ENCODE measurements at regions not wholly inside any gene's neighbourhood (a gene's known extent, or its start where the extent isn't known, plus 50 kb on each side); places are given as distances from the start of the nearest gene placed in this dataset.

- DNase-seq (ENCODE audit: low read depth in 1 of 2, low spot score in 1 of 2): peak in 1 of 2 donors; percentile 37
- no peak overlapping the region for H3K4me3 ChIP-seq
- H3K4me1 ChIP-seq (ENCODE audit: low read depth): peaks cover 7% of the 10 kb centered on the region
- TF ChIP-seq CTCF (IDR thresholded peaks at IDR 0.05; ENCODE audit: low read depth, low read length): no peak
- H3K36me3 ChIP-seq: no peaks in the 10 kb centered on the region
- no peaks in the 10 kb centered on the region for H3K9me3 ChIP-seq (ENCODE audit: low read depth)
- no peaks in the 10 kb centered on the region for H3K27me3 ChIP-seq
- H3K27ac ChIP-seq: no peak overlapping the region
Measured at GRCh38 chr5:17154211-17154996, 63.0 kb upstream of the BASP1 start.

- no peak overlapping the region for H3K27ac ChIP-seq
- peaks cover 7% of the 10 kb centered on the region for H3K4me1 ChIP-seq (ENCODE audit: low read depth)
- no peak for DNase-seq (ENCODE audit: low read depth in 1 of 2, low spot score in 1 of 2)
- no peak overlapping the region for H3K4me3 ChIP-seq
- no peaks in the 10 kb centered on the region for H3K27me3 ChIP-seq
- H3K36me3 ChIP-seq: no peaks in the 10 kb centered on the region
- TF ChIP-seq CTCF (IDR thresholded peaks at IDR 0.05; ENCODE audit: low read depth, low read length): no peak
- H3K9me3 ChIP-seq (ENCODE audit: low read depth): no peaks in the 10 kb centered on the region
Measured at GRCh38 chr5:17156463-17156862, 61.0 kb upstream of the BASP1 start.

- H3K36me3 ChIP-seq: no peaks in the 10 kb centered on the region
- no peak overlapping the region for H3K27ac ChIP-seq
- H3K4me1 ChIP-seq (ENCODE audit: low read depth): peaks cover 7% of the 10 kb centered on the region
- no peak overlapping the region for H3K4me3 ChIP-seq
- no peaks in the 10 kb centered on the region for H3K9me3 ChIP-seq (ENCODE audit: low read depth)
- no peaks in the 10 kb centered on the region for H3K27me3 ChIP-seq
- no peak for TF ChIP-seq CTCF (IDR thresholded peaks at IDR 0.05; ENCODE audit: low read depth, low read length)
- no peak for DNase-seq (ENCODE audit: low read depth in 1 of 2, low spot score in 1 of 2)
Measured at GRCh38 chr5:17157294-17157693, 60.1 kb upstream of the BASP1 start.

GRCh38 chr5:17157916-17158529 is 59.4 kb upstream of the BASP1 start:
- H3K27ac ChIP-seq: no peak overlapping the region
- H3K4me3 ChIP-seq: no peak overlapping the region

GRCh38 chr5:17160756-17161040 is 56.7 kb upstream of the BASP1 start:
- Histone ChIP-seq H3K4me1 (ENCODE audit: low read depth) (peaks cover 4% of the 10 kb centered on the region), H3K27ac (no peak overlapping the region), H3K4me3 (no peak overlapping the region), H3K9me3 (ENCODE audit: low read depth) (no peaks in the 10 kb centered on the region), H3K36me3 (no peaks in the 10 kb centered on the region), H3K27me3 (no peaks in the 10 kb centered on the region)
- no peak for DNase-seq (ENCODE audit: low read depth in 1 of 2, low spot score in 1 of 2)
- TF ChIP-seq CTCF (IDR thresholded peaks at IDR 0.05; ENCODE audit: low read depth, low read length): no peak

More at GRCh38 chr5:17157916-17158529, 59.4 kb upstream of the BASP1 start:
- H3K36me3 ChIP-seq: no peaks in the 10 kb centered on the region
- TF ChIP-seq CTCF (IDR thresholded peaks at IDR 0.05; ENCODE audit: low read depth, low read length): no peak
- peaks cover 7% of the 10 kb centered on the region for H3K4me1 ChIP-seq (ENCODE audit: low read depth)
- no peaks in the 10 kb centered on the region for H3K27me3 ChIP-seq
- H3K9me3 ChIP-seq (ENCODE audit: low read depth): no peaks in the 10 kb centered on the region
- peak in 1 of 2 donors; percentile 93 for DNase-seq (ENCODE audit: low read depth in 1 of 2, low spot score in 1 of 2)

All from cardiac muscle cell (in vitro differentiated cells and primary cell).